ENCODE measurements at regions not wholly inside any gene's neighbourhood (a gene's known extent, or its start where the extent isn't known, plus 50 kb on each side); places are given as distances from the start of the nearest gene placed in this dataset.

- Histone ChIP-seq H3K4me1 (0 out of 20 replicates have a peak, but pooled peaks cover 0 to 4% (median 0%) of the 10 kb centered on the region in 10 experiments), H3K27me3 (no peaks in the 10 kb centered on the region), H3K9me3 (replicated peaks in 1 of 11) (peaks cover 16 to 24% (median 19%) of the 10 kb centered on the region in 11 experiments), H3K4me2 (no peak overlapping the region), H3K4me3 (no peak overlapping the region), H3K9ac (no peak overlapping the region), H4K20me1 (no peaks in the 10 kb centered on the region), H3K36me3 (no peaks in the 10 kb centered on the region), H3K27ac (no peak overlapping the region)
- TF ChIP-seq Cebpa-rat (IDR thresholded peaks at IDR 0.05) = no peak
Observed at GRCh38 chr7:67713451-67714056, 716.9 kb downstream of the TYW1 start.

GRCh38 chr7:67716729-67717128 lies 720.1 kb downstream of the TYW1 start:
- H3K27me3 ChIP-seq = no peaks in the 10 kb centered on the region
- H3K36me3 ChIP-seq = no peaks in the 10 kb centered on the region
- H3K4me2 ChIP-seq = no peak overlapping the region
- no peaks in the 10 kb centered on the region for H4K20me1 ChIP-seq
- H3K4me1 ChIP-seq = 0 out of 20 replicates have a peak, but pooled peaks cover 0 to 4% (median 0%) of the 10 kb centered on the region in 10 experiments
- H3K27ac ChIP-seq = no peak overlapping the region
- H3K4me3 ChIP-seq = no peak overlapping the region
- TF ChIP-seq Cebpa-rat (IDR thresholded peaks at IDR 0.05) = no peak
- 0 out of 22 replicates have a peak, but pooled peaks cover 0 to 4% (median 0%) of the 10 kb centered on the region in 11 experiments for H3K9me3 ChIP-seq (replicated peaks in 1 of 11)
- H3K9ac ChIP-seq = no peak overlapping the region

DNA sequence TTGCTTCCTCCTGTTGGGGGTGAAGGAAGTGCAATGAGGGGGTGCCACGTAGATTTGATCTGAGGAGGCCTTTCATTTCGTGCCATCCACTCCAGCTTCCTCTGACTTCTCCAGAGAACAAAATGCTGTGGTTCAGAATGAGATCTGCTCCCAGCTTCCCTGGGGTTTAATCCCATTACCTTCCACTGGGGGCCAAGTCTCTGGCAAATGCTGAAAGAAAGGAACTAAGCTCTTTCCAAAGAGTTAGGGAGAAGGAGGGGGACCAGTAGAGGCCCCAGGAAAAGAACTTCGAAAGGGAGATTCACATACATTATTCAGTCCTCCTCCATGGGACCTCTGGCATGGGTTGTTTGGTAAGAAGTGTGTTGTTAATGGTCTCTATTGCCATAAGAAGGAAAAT lies 727.0 kb downstream of the TYW1 start:
- Histone ChIP-seq H3K9me3 (replicated peaks in 1 of 11) (0 out of 22 replicates have a peak, but pooled peaks cover 0 to 4% (median 0%) of the 10 kb centered on the region in 11 experiments), H3K9ac (no peak overlapping the region), H3K4me2 (no peak overlapping the region), H4K20me1 (no peaks in the 10 kb centered on the region), H3K27me3 (no peaks in the 10 kb centered on the region), H3K4me3 (no peak overlapping the region), H3K36me3 (no peaks in the 10 kb centered on the region), H3K27ac (no peak overlapping the region), H3K4me1 (no peaks in the 10 kb centered on the region)
- TF ChIP-seq Cebpa-rat (IDR thresholded peaks at IDR 0.05) = no peak

DNA sequence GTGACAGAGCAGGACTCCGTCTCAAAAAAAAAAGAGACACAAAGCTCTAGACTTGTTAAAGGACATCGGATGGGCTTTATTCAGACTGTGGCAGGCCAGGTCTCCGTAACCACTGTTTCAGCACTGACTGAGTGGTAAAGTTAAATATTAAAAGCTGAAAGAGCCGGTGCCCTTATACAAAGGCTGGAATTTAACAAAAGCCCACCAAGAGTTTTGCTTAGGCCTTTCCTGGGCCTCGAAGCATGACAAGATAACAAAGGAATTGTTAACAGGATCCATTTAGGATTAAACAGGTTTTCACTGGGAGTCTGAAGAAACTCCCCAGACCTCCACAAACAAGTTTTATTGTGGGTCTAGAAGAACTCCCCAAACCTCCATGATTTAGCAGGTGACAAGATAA lies 727.8 kb downstream of the TYW1 start:
- TF ChIP-seq Cebpa-rat (IDR thresholded peaks at IDR 0.05) = no peak
- no peak overlapping the region for H3K4me2 ChIP-seq
- no peaks in the 10 kb centered on the region for H3K27me3 ChIP-seq
- no peaks in the 10 kb centered on the region for H4K20me1 ChIP-seq
- H3K9me3 ChIP-seq (replicated peaks in 1 of 11) = 0 out of 22 replicates have a peak, but pooled peaks cover 0 to 4% (median 0%) of the 10 kb centered on the region in 11 experiments
- no peak overlapping the region for H3K9ac ChIP-seq
- H3K4me3 ChIP-seq = no peak overlapping the region
- H3K36me3 ChIP-seq = no peaks in the 10 kb centered on the region
- no peak overlapping the region for H3K27ac ChIP-seq
- H3K4me1 ChIP-seq = no peaks in the 10 kb centered on the region

- no peaks in the 10 kb centered on the region for H3K27me3 ChIP-seq
- no peaks in the 10 kb centered on the region for H3K4me1 ChIP-seq
- H3K9me3 ChIP-seq (replicated peaks in 1 of 11) = 0 out of 22 replicates have a peak, but pooled peaks cover 0 to 4% (median 0%) of the 10 kb centered on the region in 11 experiments
- no peak overlapping the region for H3K9ac ChIP-seq
- H3K4me3 ChIP-seq = no peak overlapping the region
- H3K27ac ChIP-seq = no peak overlapping the region
- no peak for TF ChIP-seq Cebpa-rat (IDR thresholded peaks at IDR 0.05)
- no peak overlapping the region for H3K4me2 ChIP-seq
- no peaks in the 10 kb centered on the region for H4K20me1 ChIP-seq
- no peaks in the 10 kb centered on the region for H3K36me3 ChIP-seq
Observed at GRCh38 chr7:67724955-67725354, 728.3 kb downstream of the TYW1 start.

- no peak for TF ChIP-seq Cebpa-rat (IDR thresholded peaks at IDR 0.05)
- Histone ChIP-seq H3K27ac (no peak overlapping the region), H3K27me3 (no peaks in the 10 kb centered on the region), H3K9me3 (replicated peaks in 1 of 11) (0 out of 22 replicates have a peak, but pooled peaks cover 0 to 4% (median 0%) of the 10 kb centered on the region in 11 experiments), H3K36me3 (no peaks in the 10 kb centered on the region), H3K4me2 (no peak overlapping the region), H4K20me1 (no peaks in the 10 kb centered on the region), H3K4me1 (no peaks in the 10 kb centered on the region), H3K4me3 (no peak overlapping the region), H3K9ac (no peak overlapping the region)
Observed at GRCh38 chr7:67725423-67725822, 728.8 kb downstream of the TYW1 start.

GRCh38 chr7:67729771-67730170 lies 733.1 kb downstream of the TYW1 start:
- H3K36me3 ChIP-seq = no peaks in the 10 kb centered on the region
- no peak overlapping the region for H3K27ac ChIP-seq
- H3K9ac ChIP-seq = no peak overlapping the region
- H3K4me1 ChIP-seq = no peaks in the 10 kb centered on the region
- H3K4me3 ChIP-seq = no peak overlapping the region
- H3K4me2 ChIP-seq = no peak overlapping the region
- no peaks in the 10 kb centered on the region for H4K20me1 ChIP-seq
- H3K9me3 ChIP-seq (replicated peaks in 1 of 11) = no peaks in the 10 kb centered on the region
- no peak for TF ChIP-seq Cebpa-rat (IDR thresholded peaks at IDR 0.05)
- H3K27me3 ChIP-seq = no peaks in the 10 kb centered on the region

- Histone ChIP-seq H3K4me3 (no peak overlapping the region), H3K9ac (no peak overlapping the region), H3K4me2 (no peak overlapping the region), H3K27ac (no peak overlapping the region), H3K36me3 (no peaks in the 10 kb centered on the region), H3K4me1 (no peaks in the 10 kb centered on the region), H3K9me3 (replicated peaks in 1 of 11) (no peaks in the 10 kb centered on the region), H3K27me3 (no peaks in the 10 kb centered on the region), H4K20me1 (no peaks in the 10 kb centered on the region)
- no peak for TF ChIP-seq Cebpa-rat (IDR thresholded peaks at IDR 0.05)
Observed at GRCh38 chr7:67731704-67732103, 735.1 kb downstream of the TYW1 start.

- Histone ChIP-seq H3K9ac (no peak overlapping the region), H3K36me3 (no peaks in the 10 kb centered on the region), H3K4me3 (no peak overlapping the region), H3K27me3 (no peaks in the 10 kb centered on the region), H4K20me1 (no peaks in the 10 kb centered on the region), H3K27ac (no peak overlapping the region), H3K4me1 (no peaks in the 10 kb centered on the region), H3K4me2 (no peak overlapping the region), H3K9me3 (replicated peaks in 1 of 11) (peaks cover 0 to 9% (median 0%) of the 10 kb centered on the region in 11 experiments; a peak in 5 of 22 replicates)
- no peak for TF ChIP-seq Cebpa-rat (IDR thresholded peaks at IDR 0.05)
Observed at GRCh38 chr7:67732898-67733297, 736.3 kb downstream of the TYW1 start.

DNA sequence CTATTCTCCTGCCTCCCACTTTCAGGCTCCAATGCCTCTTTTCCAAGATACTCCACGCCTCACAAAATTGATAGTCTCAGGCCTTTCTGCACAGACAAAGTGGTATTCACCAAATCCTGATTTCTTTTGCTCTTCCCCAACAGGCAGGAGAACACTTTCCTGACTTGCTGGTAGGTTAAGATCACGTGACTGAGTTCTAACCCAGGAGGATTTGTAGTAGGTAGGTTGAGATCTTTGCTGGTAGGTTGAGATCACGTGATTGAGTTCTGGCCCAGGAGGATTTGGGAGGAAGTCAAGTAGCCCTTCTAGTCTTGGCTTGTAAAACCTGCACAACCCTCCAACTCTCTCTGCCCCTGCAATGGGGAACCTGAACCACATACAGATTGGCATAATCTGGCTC lies 741.5 kb downstream of the TYW1 start:
- TF ChIP-seq Cebpa-rat (IDR thresholded peaks at IDR 0.05) = no peak
- H3K9ac ChIP-seq = no peak overlapping the region
- peaks cover 26 to 53% (median 34%) of the 10 kb centered on the region in 11 experiments for H3K9me3 ChIP-seq (replicated peaks in 1 of 11)
- H3K4me1 ChIP-seq = peaks cover 0 to 20% (median 0%) of the 10 kb centered on the region in 10 experiments; a peak in 6 of 20 replicates
- H3K4me3 ChIP-seq = no peak overlapping the region
- no peaks in the 10 kb centered on the region for H3K27me3 ChIP-seq
- H3K36me3 ChIP-seq = no peaks in the 10 kb centered on the region
- peak overlapping the region in 3 of 11 experiments; percentile 7 to 46 (median 16); a peak in 5 of 22 replicates for H3K4me2 ChIP-seq
- H4K20me1 ChIP-seq = no peaks in the 10 kb centered on the region
- H3K27ac ChIP-seq = peak overlapping the region in 2 of 11 experiments; percentile 43 to 50; a peak in 4 of 22 replicates

Measured in BLaER1 treated with 17β-estradiol and CSF1 and Interleukin-3, amounts not matched to agents 10 nM and 100 nM (cell line).